HEK293T (cell line): ENCODE measurements at regions not wholly inside any gene's neighbourhood (a gene's known extent, or its start where the extent isn't known, plus 50 kb on each side); places are given as distances from the start of the nearest gene placed in this dataset.

Source experiments
- BHLHE40 ChIP-seq: fragments of 450-650 bp; IDR thresholded peaks from 2 replicates; pipeline ENCODE4 v1.6.1; 2016; ENCODE audit warnings: mild to moderate bottlenecking, moderate library complexity, borderline replicate concordance
- ELF4 ChIP-seq: fragments of 450-650 bp; IDR thresholded peaks from 2 replicates; pipeline ENCODE4 v1.6.1; 2017; ENCODE audit warnings: antibody characterized with exemption
- FOXK2 ChIP-seq: fragments of 450-650 bp; IDR thresholded peaks from 2 replicates; pipeline ENCODE4 v1.6.1; 2016; ENCODE audit warnings: mild to moderate bottlenecking
- FOXM1 ChIP-seq: fragments of 450-650 bp; IDR thresholded peaks from 2 replicates; pipeline ENCODE4 v1.6.1; 2017; ENCODE audit warnings: mild to moderate bottlenecking, borderline replicate concordance
- NFRKB ChIP-seq: fragments of 450-650 bp; IDR thresholded peaks from 2 replicates; pipeline ENCODE4 v1.6.1; 2016; ENCODE audit warnings: mild to moderate bottlenecking, moderate library complexity

DNA sequence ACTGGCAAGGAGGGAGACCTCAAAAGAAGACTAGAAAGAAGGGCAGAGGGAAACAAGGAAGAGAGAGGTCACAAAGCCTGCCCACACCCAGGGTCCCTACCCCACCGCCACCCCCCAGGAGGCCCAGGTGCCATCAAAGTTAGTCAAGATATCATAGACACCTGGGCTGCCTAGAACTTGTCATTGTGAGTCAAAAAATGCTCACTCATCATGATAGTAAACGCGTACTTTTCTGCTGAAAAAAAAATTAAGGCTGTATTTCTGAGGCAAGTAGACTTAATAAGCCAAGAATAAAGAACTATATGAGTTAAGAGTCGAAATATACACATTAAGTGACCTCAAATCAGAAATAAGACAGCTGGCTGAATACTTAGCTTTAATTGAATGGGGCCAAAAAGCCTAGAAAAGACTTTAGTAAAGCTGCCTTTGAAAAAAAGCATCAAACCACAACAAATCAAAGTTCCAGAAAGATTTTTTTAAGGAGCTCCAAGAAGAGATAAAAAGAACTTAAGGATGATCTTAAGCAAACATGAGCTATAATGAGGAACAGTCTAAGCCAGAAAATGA is 415.5 kb upstream of the PPP2R3A start:
- TF ChIP-seq BHLHE40: no peak
- no peak for TF ChIP-seq FOXK2
- no peak for TF ChIP-seq FOXM1
- TF ChIP-seq NFRKB: no peak
- no peak for TF ChIP-seq ELF4
